Stimulated activated CD4-positive, alpha-beta T cell treated with anti-CD3 and anti-CD28 coated beads, Interleukin-4, amount 100 ng/mL, for 48 hours (primary cell): ENCODE measurements at regions not wholly inside any gene's neighbourhood (a gene's known extent, or its start where the extent isn't known, plus 50 kb on each side); places are given as distances from the start of the nearest gene placed in this dataset.

Source experiments
- DNase-seq, 2 donors: peaks; one replicate each; pipeline ENCODE4 v3.0.0-alpha.2; 2020; ENCODE audit warnings: low read depth in 2 of 2

GRCh38 chr19:30153326-30154210 is 211.5 kb downstream of the URI1 start:
- DNase-seq: no peak

DNA sequence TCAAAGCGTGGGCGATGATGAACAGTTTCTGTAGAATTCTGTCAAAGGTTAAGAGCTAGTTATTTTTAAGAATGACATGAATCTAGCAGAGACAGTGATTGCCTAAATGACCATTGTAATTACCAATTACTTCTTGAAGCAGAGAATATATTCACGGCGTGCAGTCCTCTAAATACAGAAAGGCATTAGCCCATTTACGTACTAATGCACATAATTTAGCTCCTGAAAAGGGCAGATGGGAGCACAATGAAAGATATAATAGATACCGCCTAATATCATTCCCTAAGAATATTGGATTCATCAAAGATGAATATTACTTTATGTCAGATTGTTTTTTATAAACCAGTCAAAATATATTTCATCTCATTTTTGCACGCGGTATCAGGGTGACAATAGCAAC is 212.4 kb downstream of the URI1 start:
- DNase-seq: no peak

DNA sequence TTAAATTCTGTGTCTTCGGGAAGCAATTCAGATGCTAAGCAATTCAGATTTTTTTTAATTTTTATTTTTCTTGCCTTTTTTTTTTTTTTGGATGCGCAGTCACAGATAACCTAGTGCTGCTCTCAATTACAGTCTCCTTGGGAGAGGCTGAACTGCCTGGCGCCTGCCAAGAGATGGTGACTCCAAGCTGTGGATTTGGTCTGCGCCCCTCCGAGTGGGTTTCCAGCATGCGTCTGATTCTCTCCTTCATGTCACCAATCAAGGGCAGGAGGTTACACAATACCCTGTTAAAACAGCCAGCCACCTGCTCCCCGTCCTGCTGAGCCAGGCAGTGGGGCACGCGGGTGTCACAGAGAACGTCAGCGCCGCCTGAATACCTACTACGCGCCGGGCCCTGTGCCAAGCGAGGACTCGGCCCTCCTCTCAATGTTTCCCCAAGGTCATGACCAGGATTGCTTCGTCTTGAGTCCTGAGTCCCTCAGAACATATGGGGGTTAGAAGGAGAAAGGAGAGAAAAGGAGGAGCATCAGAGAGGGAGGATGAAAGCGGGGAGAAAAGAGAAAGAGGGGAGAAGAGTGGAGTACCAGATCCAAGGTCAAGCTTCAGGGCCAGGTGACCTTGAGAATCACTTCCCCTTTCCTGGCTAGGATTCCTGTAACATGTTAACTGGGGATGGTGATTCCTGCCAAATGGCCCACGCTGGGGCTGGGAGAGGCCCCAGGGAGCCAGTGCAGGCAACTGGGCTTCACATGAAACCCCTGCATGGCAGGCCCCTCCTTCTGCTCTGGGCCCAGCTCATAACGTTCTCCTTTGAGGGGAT is 213.6 kb downstream of the URI1 start:
- DNase-seq: no peak

- DNase-seq: no peak
Measured at GRCh38 chr19:30156646-30157045, 214.6 kb downstream of the URI1 start.

GRCh38 chr19:30158067-30158892 is 213.9 kb upstream of the ZNF536 start:
- no peak for DNase-seq

GRCh38 chr19:30158893-30159245 is 213.3 kb upstream of the ZNF536 start:
- no peak for DNase-seq

- no peak for DNase-seq
Measured at GRCh38 chr19:30159636-30160035, 212.5 kb upstream of the ZNF536 start.

- no peak for DNase-seq
Measured at GRCh38 chr19:30160426-30160825, 211.8 kb upstream of the ZNF536 start.

- no peak for DNase-seq
Measured at GRCh38 chr19:30161021-30161655, 211.0 kb upstream of the ZNF536 start.

- no peak for DNase-seq
Measured at GRCh38 chr19:30161770-30162169, 210.4 kb upstream of the ZNF536 start.

DNA sequence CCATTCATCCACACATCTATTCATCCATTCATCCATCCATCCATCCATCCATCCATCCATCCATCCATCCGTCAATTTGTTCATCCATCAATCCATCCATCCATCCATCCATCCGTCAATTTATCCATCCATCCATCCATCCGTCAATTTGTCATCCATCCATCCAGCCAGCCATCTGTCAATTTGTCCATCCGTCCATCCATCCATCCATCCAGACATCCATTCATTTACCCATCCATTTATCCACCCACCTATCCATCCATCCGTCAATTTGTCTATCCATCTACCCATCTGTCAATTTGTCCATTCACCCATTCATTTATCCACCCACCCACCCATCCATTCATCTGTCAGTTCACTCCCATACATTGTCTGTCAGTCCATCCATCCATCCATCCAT is 209.5 kb upstream of the ZNF536 start:
- no peak for DNase-seq

DNA sequence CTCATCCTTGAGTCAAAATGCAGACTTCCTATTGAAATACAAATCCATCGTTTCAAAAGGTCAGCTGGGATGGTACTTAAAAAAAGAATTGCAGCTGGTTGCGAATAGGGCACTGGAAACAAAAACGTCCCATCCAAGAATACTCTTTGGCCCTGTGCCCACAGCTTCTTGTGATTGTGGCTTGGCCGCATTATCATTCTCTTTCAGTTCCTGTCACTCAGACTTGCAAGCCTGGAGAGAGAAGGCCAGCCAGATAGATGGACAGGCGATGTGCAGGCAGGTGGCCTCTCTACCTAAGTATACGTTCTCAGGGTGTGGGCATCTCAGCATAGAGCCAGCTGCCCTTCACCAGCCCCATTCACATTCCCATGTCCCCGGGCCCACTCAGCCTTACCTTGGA is 208.5 kb upstream of the ZNF536 start:
- DNase-seq: no peak

- DNase-seq: no peak
Measured at GRCh38 chr19:30165228-30165813, 206.9 kb upstream of the ZNF536 start.

DNA sequence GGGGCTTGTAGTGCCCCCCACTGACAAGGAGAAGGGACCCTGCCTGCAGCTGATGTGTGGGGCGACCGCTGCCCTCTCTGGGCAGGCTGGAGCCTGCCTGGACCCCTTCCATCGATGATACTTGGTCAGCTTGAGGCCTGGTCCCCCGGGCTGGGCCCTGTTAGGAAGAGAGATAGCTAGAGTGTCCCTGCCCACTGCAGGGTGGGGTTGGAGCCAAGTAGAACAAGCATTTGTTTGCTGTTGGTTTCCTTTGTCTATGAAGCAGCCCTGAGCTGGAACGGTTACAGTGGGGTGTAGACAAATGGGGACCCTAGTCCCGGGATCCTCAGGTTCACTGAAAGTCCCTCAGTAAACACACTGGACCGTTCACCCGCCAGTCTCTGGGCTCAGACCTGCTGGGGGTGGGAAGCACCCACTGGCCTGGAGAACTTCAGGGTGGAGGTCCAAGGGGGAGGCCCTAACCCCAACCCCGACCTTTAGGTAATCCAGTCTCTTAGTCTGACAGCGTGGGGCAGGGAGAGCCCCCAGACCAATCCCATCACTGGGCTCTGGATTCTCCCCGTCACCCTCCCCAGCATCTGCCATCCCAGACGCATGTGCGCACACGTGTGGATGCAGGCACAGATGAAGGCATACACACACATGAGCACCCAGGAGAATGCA is 204.8 kb upstream of the ZNF536 start:
- DNase-seq: no peak

- no peak for DNase-seq
Measured at GRCh38 chr19:30167976-30168635, 204.1 kb upstream of the ZNF536 start.

GRCh38 chr19:30168760-30169159 is 203.4 kb upstream of the ZNF536 start:
- DNase-seq: no peak

GRCh38 chr19:30169196-30169900 is 202.8 kb upstream of the ZNF536 start:
- no peak for DNase-seq

- no peak for DNase-seq
Measured at GRCh38 chr19:30170081-30170480, 202.1 kb upstream of the ZNF536 start.

- DNase-seq: no peak
Measured at GRCh38 chr19:30170495-30171137, 201.6 kb upstream of the ZNF536 start.
